ENCODE measurements at regions not wholly inside any gene's neighbourhood (a gene's known extent, or its start where the extent isn't known, plus 50 kb on each side); places are given as distances from the start of the nearest gene placed in this dataset.
A peak's percentile ranks its signal among the peaks of the same experiment; 100 is the strongest.

- H4K20me1 ChIP-seq (ENCODE audit: low read depth), result no peaks in the 10 kb centered on the region
- H3K36me3 ChIP-seq, result no peaks in the 10 kb centered on the region
- TF ChIP-seq, protein P1, sequence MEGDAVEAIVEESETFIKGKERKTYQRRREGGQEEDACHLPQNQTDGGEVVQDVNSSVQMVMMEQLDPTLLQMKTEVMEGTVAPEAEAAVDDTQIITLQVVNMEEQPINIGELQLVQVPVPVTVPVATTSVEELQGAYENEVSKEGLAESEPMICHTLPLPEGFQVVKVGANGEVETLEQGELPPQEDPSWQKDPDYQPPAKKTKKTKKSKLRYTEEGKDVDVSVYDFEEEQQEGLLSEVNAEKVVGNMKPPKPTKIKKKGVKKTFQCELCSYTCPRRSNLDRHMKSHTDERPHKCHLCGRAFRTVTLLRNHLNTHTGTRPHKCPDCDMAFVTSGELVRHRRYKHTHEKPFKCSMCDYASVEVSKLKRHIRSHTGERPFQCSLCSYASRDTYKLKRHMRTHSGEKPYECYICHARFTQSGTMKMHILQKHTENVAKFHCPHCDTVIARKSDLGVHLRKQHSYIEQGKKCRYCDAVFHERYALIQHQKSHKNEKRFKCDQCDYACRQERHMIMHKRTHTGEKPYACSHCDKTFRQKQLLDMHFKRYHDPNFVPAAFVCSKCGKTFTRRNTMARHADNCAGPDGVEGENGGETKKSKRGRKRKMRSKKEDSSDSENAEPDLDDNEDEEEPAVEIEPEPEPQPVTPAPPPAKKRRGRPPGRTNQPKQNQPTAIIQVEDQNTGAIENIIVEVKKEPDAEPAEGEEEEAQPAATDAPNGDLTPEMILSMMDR (IDR thresholded peaks at IDR 0.05), result no peak
- TF ChIP-seq EZH2phosphoT487 (IDR thresholded peaks at IDR 0.05) (no peak), EZH2 (IDR thresholded peaks at IDR 0.05) (no peak)
- H3K79me2 ChIP-seq (ENCODE audit: low read depth), result no peaks in the 10 kb centered on the region
- H3K4me1 ChIP-seq, result no peaks in the 10 kb centered on the region
- no peaks in the 10 kb centered on the region for H3K4me1 Mint-ChIP-seq
- no peaks in the 10 kb centered on the region for H3F3A ChIP-seq (ENCODE audit: low read depth)
- no peaks in the 10 kb centered on the region for H3K27me3 ChIP-seq
- no peak overlapping the region for H3K4me2 ChIP-seq
- H3K4me3 ChIP-seq, result no peak overlapping the region
- no peak overlapping the region for H3K27ac ChIP-seq
- H3K9ac ChIP-seq, result no peak overlapping the region
- DNase-seq (ENCODE audit: low spot score), result no peak
- peaks cover 2% of the 10 kb centered on the region for H3K27me3 Mint-ChIP-seq (ENCODE audit: insufficient read depth, low read depth)
- H3K9me3 Mint-ChIP-seq, result no peaks in the 10 kb centered on the region
- H3K27ac Mint-ChIP-seq, result no peak overlapping the region
- no peak overlapping the region for H3K4me3 Mint-ChIP-seq
- H3K9me3 ChIP-seq (ENCODE audit: low read depth), result no peaks in the 10 kb centered on the region
- no peaks in the 10 kb centered on the region for H3K36me3 Mint-ChIP-seq
- no peak overlapping the region for H2AFZ ChIP-seq (replicated peaks)
Measured at GRCh38 chr9:19634881-19635280, 154.0 kb downstream of the SLC24A2 start.

DNA sequence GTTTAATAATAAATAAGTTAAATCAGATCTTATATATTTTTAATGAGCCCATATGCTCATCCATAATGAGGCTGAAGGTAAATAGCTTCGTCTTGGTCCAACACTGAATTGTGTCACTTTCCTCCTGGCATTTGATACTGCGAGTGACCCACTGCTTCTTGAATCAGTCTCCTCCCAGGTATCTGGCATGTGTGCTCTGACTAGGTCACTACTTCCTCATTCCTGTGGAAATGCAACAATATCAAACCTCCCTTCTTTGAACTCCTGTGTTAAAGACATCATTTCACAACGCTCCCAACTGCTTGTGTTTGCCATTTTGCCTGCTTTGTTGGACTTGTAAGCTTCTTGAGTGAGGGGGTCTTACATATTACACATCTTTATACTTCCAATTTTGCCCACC, 157.7 kb downstream of the SLC24A2 start:
- H3K4me1 ChIP-seq, result no peaks in the 10 kb centered on the region
- H3F3A ChIP-seq (ENCODE audit: low read depth), result no peaks in the 10 kb centered on the region
- H2AFZ ChIP-seq (replicated peaks), result no peak overlapping the region
- Mint-ChIP-seq H3K4me1 (no peaks in the 10 kb centered on the region), H3K9me3 (no peaks in the 10 kb centered on the region), H3K27ac (no peak overlapping the region), H3K36me3 (no peaks in the 10 kb centered on the region), H3K4me3 (no peak overlapping the region), H3K27me3 (ENCODE audit: insufficient read depth, low read depth) (peaks cover under 1% of the 10 kb centered on the region)
- no peaks in the 10 kb centered on the region for H3K27me3 ChIP-seq
- no peak for DNase-seq (ENCODE audit: low spot score)
- H3K4me2 ChIP-seq, result no peak overlapping the region
- H3K4me3 ChIP-seq, result no peak overlapping the region
- TF ChIP-seq, protein P1 (IDR thresholded peaks at IDR 0.05), result no peak
- TF ChIP-seq EZH2 (IDR thresholded peaks at IDR 0.05), result no peak
- no peak for TF ChIP-seq EZH2phosphoT487 (IDR thresholded peaks at IDR 0.05)
- H3K36me3 ChIP-seq, result no peaks in the 10 kb centered on the region
- H3K9me3 ChIP-seq (ENCODE audit: low read depth), result no peaks in the 10 kb centered on the region
- no peaks in the 10 kb centered on the region for H3K79me2 ChIP-seq (ENCODE audit: low read depth)
- H3K9ac ChIP-seq, result no peak overlapping the region
- H4K20me1 ChIP-seq (ENCODE audit: low read depth), result no peaks in the 10 kb centered on the region
- H3K27ac ChIP-seq, result no peak overlapping the region

DNA sequence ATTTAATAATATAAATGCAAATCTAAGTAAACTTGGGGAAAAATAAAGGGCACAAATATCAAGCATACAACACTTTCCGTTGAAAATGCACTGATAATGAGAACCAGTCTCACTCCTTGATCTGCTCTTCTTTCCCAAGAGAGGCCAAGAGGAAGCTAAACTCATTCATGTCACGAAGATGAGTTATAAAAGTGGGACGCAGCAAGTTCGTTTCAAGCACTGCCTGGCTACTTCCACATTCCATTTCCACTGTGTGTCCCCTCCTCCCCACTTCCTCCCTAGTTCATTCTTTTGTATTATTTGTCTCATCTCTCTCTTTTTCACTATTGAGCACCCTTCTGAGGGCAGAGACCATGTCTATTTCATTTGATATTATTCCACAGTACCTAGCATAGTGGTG, 158.1 kb downstream of the SLC24A2 start:
- Mint-ChIP-seq H3K27me3 (ENCODE audit: insufficient read depth, low read depth) (peaks cover 2% of the 10 kb centered on the region), H3K4me3 (no peak overlapping the region)
- TF ChIP-seq EZH2 (IDR thresholded peaks at IDR 0.05), result no peak
- TF ChIP-seq, protein P1 (IDR thresholded peaks at IDR 0.05), result no peak
- no peak for TF ChIP-seq EZH2phosphoT487 (IDR thresholded peaks at IDR 0.05)

More for the DNA sequence above, 158.1 kb downstream of the SLC24A2 start:
- Mint-ChIP-seq H3K9me3 (no peaks in the 10 kb centered on the region), H3K27ac (peak overlapping the region; percentile 26), H3K4me1 (no peaks in the 10 kb centered on the region), H3K36me3 (no peaks in the 10 kb centered on the region)
- Histone ChIP-seq H3K79me2 (ENCODE audit: low read depth) (no peaks in the 10 kb centered on the region), H3K4me1 (no peaks in the 10 kb centered on the region), H3K4me2 (no peak overlapping the region), H4K20me1 (ENCODE audit: low read depth) (no peaks in the 10 kb centered on the region), H3K9ac (no peak overlapping the region), H3K27me3 (no peaks in the 10 kb centered on the region), H2AFZ (replicated peaks) (no peak overlapping the region), H3K9me3 (ENCODE audit: low read depth) (no peaks in the 10 kb centered on the region), H3K4me3 (no peak overlapping the region), H3F3A (ENCODE audit: low read depth) (no peaks in the 10 kb centered on the region), H3K27ac (no peak overlapping the region), H3K36me3 (no peaks in the 10 kb centered on the region)
- DNase-seq (ENCODE audit: low spot score), result no peak
